Upper lobe of right lung (tissue), 1 donor: ENCODE measurements at regions not wholly inside any gene's neighbourhood (a gene's known extent, or its start where the extent isn't known, plus 50 kb on each side); places are given as distances from the start of the nearest gene placed in this dataset.
A peak's percentile ranks its signal among the peaks of the same experiment; 100 is the strongest.

ENCODE experiments used
- ATAC-seq: fragments of 200-7000 bp; cut with Tn5 transposase; one replicate; pipeline ENCODE4 v1.9.1; 2020; ENCODE audit warnings: mild to moderate bottlenecking, moderate library complexity
- DNase-seq: peaks from one replicate; pipeline ENCODE4 v3.0.0-alpha.2; 2020
- H3K27ac ChIP-seq: fragments of 200-600 bp; one replicate; pipeline ENCODE4 v1.8.0; 2022
- H3K27me3 ChIP-seq: fragments of 200-600 bp; one replicate; pipeline ENCODE4 v1.8.0; 2022; ENCODE audit warnings: mild to moderate bottlenecking
- H3K36me3 ChIP-seq: fragments of 200-600 bp; one replicate; pipeline ENCODE4 v1.8.0; 2022
- H3K4me1 ChIP-seq: fragments of 200-600 bp; one replicate; pipeline ENCODE4 v1.8.0; 2022
- H3K4me3 ChIP-seq: fragments of 200-600 bp; one replicate; pipeline ENCODE4 v1.8.0; 2022; ENCODE audit warnings: mild to moderate bottlenecking
- H3K9me3 ChIP-seq: fragments of 200-600 bp; one replicate; pipeline ENCODE4 v1.8.0; 2022
- CTCF ChIP-seq: fragments of 200-600 bp; IDR thresholded peaks from one replicate; pipeline ENCODE4 v1.8.0; 2022; ENCODE audit warnings: antibody characterized with exemption
- intact Hi-C: fragments of 100-400 bp; cut with DNase I; formaldehyde crosslinking; loops from one replicate; pipeline ENCODE4 v1.11.0; 2022
- donor health status: DM: no; HTN: yes; CAD: no; lungs with severe emphysema.

GRCh38 chr6:103140308-103141027 lies 1719.3 kb downstream of the HACE1 start:
- DNase-seq: no peak
- Histone ChIP-seq H3K9me3 (no peaks in the 10 kb centered on the region), H3K36me3 (no peaks in the 10 kb centered on the region), H3K27ac (no peak overlapping the region), H3K4me1 (no peaks in the 10 kb centered on the region), H3K27me3 (no peaks in the 10 kb centered on the region), H3K4me3 (no peak overlapping the region)
- peak; percentile 29 for ATAC-seq
- TF ChIP-seq CTCF: no peak
- intact Hi-C loops: no loop called here

- no peaks in the 10 kb centered on the region for H3K36me3 ChIP-seq
- DNase-seq (no peak), ATAC-seq (peak; percentile 22)
- no peaks in the 10 kb centered on the region for H3K4me1 ChIP-seq
- no peaks in the 10 kb centered on the region for H3K9me3 ChIP-seq
- H3K27ac ChIP-seq: no peak overlapping the region
- no peak for TF ChIP-seq CTCF
- H3K27me3 ChIP-seq: no peaks in the 10 kb centered on the region
- H3K4me3 ChIP-seq: no peak overlapping the region
- intact Hi-C loops: no loop called here
These were observed 1720.3 kb downstream of the HACE1 start for GRCh38 chr6:103139377-103139776.

- ATAC-seq (no peak), DNase-seq (no peak)
- Histone ChIP-seq H3K4me1 (no peaks in the 10 kb centered on the region), H3K4me3 (no peak overlapping the region), H3K27me3 (no peaks in the 10 kb centered on the region), H3K27ac (no peak overlapping the region), H3K9me3 (no peaks in the 10 kb centered on the region), H3K36me3 (no peaks in the 10 kb centered on the region)
- intact Hi-C loops: no loop called here
- TF ChIP-seq CTCF: no peak
These were observed 1731.0 kb downstream of the GRIK2 start for GRCh38 chr6:103124471-103124870.

- peak; percentile 49 for TF ChIP-seq CTCF
These were observed 1729.5 kb downstream of the GRIK2 start for GRCh38 chr6:103122766-103123601.

GRCh38 chr6:103119056-103119455 lies 1725.5 kb downstream of the GRIK2 start:
- no peaks in the 10 kb centered on the region for H3K9me3 ChIP-seq
- TF ChIP-seq CTCF: no peak
- H3K27ac ChIP-seq: no peak overlapping the region
- intact Hi-C loops: no loop called here
- no peaks in the 10 kb centered on the region for H3K36me3 ChIP-seq
- H3K4me3 ChIP-seq: no peak overlapping the region
- no peaks in the 10 kb centered on the region for H3K4me1 ChIP-seq
- no peak for ATAC-seq
- H3K27me3 ChIP-seq: no peaks in the 10 kb centered on the region
- DNase-seq: no peak

More at GRCh38 chr6:103122766-103123601, 1729.5 kb downstream of the GRIK2 start:
- Histone ChIP-seq H3K36me3 (no peaks in the 10 kb centered on the region), H3K4me3 (no peak overlapping the region), H3K9me3 (no peaks in the 10 kb centered on the region), H3K4me1 (no peaks in the 10 kb centered on the region), H3K27ac (no peak overlapping the region), H3K27me3 (no peaks in the 10 kb centered on the region)
- intact Hi-C loops: no loop called here
- DNase-seq (peak; percentile 75), ATAC-seq (peak; percentile 90)
